ENCODE measurements at regions not wholly inside any gene's neighbourhood (a gene's known extent, or its start where the extent isn't known, plus 50 kb on each side); places are given as distances from the start of the nearest gene placed in this dataset.
A peak's percentile ranks its signal among the peaks of the same experiment; 100 is the strongest.

DNA sequence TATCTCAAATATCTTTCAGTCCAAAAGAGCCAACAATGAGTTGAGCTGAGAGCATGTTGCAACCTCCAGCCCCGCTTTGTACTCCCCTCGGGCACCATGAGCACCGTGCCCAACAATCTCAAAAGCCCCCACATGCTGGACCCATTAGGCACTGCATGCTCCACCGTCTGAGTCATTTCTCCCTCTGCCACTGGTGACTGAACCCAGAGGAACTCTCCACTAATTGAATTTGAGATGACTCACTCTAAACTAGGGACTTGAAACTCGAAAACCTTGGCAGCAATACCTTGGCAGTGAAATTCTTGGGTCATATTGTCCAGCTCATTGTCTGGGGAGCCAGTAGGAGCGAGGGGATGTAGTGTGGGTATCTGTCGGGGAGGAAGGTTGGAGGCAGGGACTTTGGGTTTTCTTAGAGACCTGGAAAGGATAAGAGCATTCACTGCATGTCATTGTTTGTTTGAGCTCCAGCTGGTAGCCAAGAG lies 49.9 kb upstream of the SLIT3 start:
- H3K9me3 ChIP-seq, result no peaks in the 10 kb centered on the region
- 17 to 29% methylated on average over 1 to 4 of the region's 7 CpGs for WGBS, 2 donors (ENCODE audit: low coverage in 1 of 2)
- H3K27me3 ChIP-seq, result no peaks in the 10 kb centered on the region
- TF ChIP-seq POLR2AphosphoS5 (IDR thresholded peaks at IDR 0.05), result peak; percentile 50
- TF ChIP-seq, protein P1, sequence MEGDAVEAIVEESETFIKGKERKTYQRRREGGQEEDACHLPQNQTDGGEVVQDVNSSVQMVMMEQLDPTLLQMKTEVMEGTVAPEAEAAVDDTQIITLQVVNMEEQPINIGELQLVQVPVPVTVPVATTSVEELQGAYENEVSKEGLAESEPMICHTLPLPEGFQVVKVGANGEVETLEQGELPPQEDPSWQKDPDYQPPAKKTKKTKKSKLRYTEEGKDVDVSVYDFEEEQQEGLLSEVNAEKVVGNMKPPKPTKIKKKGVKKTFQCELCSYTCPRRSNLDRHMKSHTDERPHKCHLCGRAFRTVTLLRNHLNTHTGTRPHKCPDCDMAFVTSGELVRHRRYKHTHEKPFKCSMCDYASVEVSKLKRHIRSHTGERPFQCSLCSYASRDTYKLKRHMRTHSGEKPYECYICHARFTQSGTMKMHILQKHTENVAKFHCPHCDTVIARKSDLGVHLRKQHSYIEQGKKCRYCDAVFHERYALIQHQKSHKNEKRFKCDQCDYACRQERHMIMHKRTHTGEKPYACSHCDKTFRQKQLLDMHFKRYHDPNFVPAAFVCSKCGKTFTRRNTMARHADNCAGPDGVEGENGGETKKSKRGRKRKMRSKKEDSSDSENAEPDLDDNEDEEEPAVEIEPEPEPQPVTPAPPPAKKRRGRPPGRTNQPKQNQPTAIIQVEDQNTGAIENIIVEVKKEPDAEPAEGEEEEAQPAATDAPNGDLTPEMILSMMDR (IDR thresholded peaks at IDR 0.05), result no peak
- no peak overlapping the region for H3K27ac ChIP-seq
- H3K36me3 ChIP-seq, result no peaks in the 10 kb centered on the region
- no peaks in the 10 kb centered on the region for H3K4me1 ChIP-seq
- H3K4me3 ChIP-seq, result no peak overlapping the region
- peak; percentile 71 for ATAC-seq

Data from gastroesophageal sphincter (tissue), 4 donors.